COLO668 (cell line): ENCODE measurements at regions not wholly inside any gene's neighbourhood (a gene's known extent, or its start where the extent isn't known, plus 50 kb on each side); places are given as distances from the start of the nearest gene placed in this dataset.
"Not testable (repeated sequence)": the region's sequence is repeated elsewhere in the genome, so short reads cannot be mapped to it uniquely, and the experiment has no call there.

Experiments used
- DNase-seq: peaks from one replicate; lab custom pipeline; 2025; ENCODE audit not compliant: unreplicated experiment; lab: John Stamatoyannopoulos, UW

DNA sequence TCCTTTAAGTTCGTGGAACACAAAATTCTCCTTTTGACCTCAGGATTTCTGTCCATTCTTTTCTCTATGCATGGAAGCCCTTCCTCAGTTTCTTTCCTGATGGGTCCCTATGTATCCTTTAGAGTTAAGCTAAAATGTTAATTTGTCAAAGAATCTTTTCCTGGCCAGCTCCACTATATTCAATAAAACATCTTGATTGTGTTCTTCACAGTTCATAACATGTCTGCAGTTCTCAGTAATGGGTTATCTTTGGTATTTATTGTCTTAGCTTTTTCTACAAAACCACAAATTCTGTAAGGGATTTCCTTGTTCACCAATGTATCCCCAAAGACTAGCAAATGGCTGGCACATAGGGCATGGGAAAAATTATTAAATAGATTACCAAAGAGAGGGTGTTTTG is 998.5 kb downstream of the ADGRL2 start:
- DNase-seq: no peak

DNA sequence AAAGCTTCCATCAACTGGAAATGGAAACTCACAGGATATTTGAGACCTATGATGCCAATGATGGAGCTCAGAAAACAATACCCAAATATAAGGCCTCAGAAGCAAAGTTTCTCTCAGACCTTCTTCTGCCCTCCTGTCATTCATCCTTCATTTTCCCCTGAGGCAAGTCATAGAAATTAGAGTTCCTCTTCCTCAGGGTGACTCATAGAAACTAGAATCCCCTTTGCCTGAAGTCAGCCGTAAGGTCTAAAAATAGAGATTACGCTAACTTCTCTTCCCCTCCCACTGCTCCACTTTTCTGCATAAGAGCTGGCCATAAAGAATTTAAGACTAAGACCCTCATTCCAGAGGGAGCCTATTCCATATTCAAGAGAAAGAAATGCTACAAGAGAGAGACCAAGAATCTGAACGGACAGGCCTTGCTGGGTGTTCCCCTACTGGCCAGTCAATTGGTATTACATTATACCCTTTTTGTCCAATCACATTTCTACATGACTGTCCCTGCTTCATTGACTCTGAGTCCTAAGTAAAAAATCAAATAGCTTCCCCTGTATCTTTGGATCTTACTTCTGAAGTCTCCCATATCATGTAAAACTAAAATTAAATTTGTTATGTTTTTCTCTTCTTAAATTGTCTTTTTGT is 994.9 kb downstream of the ADGRL2 start:
- DNase-seq: no peak

DNA sequence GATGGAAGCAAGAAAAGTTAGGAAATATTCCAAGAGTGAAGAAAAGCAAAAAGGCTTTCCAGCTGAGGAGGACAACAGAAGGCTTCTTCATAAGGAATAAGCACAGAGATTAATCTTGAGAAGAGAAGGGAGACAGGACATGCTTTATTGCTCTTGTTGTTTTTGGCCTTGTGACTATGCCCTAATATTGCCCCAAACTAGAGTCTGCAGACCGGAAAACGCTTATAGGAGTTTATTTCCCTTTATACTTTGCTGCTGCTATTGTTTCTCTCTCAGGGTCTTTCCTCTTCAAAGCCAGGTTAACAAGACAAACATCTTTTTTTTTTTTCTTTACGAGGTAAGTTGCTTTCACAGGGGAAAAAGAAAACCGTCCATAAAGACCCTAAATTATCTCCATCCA is 991.4 kb downstream of the ADGRL2 start:
- DNase-seq: no peak

DNA sequence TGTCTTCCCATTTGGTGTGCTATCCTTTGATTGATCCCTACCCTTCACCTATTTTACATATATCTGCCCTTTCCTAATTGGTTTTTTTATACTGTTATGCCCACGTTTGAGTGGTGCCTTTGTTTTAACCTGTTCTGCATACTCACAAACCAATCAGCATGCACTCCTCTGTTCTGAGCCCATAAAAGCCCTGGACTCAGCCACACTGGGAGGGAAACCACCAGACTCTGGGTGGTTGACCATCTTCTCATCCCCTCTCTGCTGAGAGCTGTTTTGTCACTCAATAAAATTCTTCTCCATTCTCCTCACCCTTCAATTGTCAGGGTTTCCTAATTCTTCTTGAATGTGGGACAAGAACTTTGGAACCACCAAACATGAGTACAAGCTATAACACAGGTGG is 989.8 kb downstream of the ADGRL2 start:
- no peak for DNase-seq

DNA sequence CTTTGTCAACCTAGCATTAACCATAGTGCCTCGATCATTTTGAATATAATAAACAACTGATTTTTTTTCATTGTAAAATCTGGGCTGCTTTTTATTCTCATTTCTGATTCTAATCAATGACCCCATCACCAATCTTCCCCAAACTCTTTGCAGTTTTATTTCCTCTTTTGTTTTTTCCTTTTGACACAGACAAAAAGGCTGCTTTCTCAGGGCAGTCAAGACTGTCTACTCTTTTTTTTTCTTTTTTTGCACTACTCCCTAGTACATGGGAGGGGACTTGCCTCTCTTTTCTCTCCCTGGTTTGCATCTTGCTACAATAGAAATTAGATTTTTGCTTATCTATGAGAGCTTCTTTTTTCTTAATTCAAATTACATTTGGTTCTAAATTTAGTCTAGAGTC is 987.9 kb downstream of the ADGRL2 start:
- DNase-seq: no peak

DNA sequence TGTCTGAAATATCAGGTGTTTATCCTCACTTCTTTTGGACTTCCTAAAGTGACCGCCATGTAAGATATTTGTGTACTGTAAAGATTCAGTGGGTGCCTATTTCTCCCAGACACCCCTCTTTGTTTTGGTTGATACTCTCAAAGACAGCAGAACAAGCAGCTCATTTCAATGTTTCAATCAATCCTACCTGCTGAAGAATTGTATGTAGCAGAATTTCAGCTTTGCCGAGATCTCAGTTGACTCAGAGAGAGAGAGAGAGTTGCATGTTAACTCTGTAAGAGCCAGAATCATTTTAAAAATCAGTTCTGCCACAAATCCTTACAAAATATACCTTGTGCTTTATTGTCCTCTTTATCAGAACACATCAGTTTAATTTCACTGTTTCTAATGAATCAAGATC is 987.3 kb downstream of the ADGRL2 start:
- DNase-seq: no peak

DNA sequence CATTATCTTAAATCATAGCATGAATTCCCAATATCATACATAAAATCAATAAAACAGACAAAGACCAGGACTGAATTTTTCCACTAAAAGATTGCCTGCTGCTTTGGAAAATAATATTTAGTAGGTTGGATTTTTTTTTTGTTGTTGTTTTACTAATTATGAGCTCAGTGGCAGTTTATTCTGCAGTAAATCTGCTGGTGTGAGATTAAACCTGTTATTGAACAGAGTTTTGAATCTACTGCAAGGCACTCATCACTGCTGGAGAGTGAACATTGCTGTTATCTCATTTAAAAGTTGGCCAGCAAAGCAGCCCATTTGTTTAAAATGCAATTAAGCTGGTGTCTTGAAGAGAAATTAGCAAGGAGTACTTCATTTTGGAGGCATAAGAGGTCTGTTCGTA is 986.1 kb downstream of the ADGRL2 start:
- DNase-seq: no peak

DNA sequence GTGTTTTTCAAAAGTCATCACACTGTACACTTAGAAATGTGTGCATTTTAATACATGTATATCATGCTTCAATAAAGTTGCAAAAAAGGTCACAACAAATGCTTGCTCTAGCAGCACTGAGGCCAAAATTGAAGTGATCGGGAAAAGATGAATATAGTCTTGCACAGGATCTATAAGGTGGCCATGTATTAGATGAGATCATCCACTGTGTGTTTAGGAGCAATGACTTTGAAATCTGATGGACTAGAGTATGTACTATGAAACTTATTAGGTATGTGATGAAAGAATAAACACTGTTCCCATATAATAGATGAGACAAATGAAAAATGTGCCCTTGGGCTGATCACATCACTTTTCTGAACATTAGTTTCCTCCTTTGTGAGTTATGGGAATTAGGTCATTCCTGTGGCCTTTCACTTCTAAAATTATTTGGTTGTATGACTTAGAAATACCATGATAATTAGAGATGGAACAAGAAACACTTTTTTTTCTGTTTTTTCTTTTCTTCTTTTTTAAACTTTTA is 984.6 kb downstream of the ADGRL2 start:
- no peak for DNase-seq

DNA sequence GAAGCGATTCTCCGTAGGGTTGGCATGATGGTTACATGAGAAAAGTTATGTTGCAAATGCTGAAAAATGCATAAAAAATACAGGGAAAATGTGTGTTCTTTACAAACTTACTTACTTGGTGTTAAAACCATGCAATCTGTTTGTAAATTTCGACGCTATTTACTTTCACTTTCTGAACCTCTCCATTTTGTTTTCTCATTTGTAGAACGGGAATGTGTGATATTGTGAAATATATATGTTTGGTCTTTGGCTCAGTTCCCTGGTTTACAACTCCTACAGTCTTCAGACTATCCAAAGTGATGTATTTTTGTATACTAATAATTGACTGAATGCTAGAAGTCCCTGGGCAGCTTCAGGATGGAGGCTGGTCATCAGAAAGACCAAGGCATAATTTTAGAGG is 982.3 kb downstream of the ADGRL2 start:
- DNase-seq: no peak

DNA sequence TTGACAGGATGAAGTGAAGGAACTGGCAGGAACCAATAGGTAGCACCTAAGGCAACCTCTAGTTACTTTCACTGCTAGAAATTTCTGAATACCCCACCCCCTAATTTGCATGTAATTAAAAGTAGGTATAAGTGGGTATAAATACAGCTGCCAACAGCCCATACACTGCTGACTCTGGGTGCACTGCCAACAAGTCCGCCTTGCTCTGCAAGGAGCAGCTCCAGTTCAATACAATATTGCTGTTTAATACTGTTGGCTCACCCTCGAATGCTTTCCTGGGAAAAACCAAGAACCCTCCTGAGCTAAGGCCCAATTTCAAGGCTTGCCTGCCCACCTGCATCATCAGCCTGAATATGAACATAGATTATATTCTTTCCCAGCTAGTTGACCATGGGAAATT is 981.9 kb downstream of the ADGRL2 start:
- no peak for DNase-seq

DNA sequence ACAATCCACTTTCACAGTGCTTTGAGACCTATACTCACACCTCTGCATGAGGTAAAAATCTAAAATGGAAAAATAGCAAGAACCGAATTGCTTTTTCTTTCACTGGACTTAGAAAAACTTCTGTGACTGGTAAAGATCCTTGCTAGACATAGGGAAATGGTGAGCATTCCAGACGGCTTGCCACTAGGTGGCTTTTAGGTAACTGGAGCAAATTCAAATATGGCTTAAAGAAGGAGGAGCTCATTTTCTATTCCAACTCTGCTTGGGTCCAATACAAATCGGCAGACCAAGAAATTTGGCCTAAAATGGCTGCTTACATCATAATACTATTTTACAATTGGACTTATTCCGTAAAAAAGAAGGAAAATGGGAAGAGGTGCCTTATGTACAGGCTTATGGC is 977.9 kb downstream of the ADGRL2 start:
- DNase-seq: no peak

DNA sequence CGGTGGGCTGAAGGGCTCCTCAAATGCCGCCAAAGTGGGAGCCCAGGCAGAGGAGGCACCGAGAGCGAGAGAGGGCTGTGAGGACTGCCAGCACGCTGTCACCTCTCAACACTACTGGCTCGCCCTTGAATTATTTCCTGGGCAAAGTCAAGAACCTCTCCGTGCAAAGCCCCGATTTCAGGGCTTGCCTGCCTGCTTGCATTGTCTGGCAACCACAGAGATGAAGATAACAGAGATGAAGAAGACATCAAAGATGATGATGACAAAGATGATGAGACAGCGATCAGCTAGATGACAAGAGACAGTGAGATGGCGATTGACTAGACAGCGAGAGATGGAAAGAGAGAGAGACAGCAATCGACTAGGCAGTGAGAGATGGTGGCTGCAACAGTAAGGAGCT is 976.5 kb downstream of the ADGRL2 start:
- no peak for DNase-seq

DNA sequence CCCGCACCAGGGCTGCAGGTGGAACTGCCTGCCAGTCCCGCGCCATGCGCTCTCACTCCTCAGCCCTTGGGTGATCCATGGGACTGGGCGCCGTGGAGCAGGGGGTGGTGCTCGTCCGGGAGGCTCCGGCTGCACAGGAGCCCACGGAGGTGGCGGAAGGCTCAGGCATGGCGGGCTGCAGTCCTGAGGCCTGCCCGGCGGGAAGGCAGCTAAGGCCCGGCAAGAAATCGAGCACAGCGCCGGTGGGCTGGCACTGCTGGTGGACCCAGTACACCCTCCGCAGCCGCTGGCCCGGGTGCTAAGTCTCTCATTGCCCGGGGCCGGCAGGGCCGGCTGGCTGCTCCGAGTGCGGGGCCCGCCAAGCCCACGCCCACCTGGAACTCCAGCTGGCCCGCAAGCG is 976.0 kb downstream of the ADGRL2 start:
- DNase-seq: not testable (repeated sequence)

DNA sequence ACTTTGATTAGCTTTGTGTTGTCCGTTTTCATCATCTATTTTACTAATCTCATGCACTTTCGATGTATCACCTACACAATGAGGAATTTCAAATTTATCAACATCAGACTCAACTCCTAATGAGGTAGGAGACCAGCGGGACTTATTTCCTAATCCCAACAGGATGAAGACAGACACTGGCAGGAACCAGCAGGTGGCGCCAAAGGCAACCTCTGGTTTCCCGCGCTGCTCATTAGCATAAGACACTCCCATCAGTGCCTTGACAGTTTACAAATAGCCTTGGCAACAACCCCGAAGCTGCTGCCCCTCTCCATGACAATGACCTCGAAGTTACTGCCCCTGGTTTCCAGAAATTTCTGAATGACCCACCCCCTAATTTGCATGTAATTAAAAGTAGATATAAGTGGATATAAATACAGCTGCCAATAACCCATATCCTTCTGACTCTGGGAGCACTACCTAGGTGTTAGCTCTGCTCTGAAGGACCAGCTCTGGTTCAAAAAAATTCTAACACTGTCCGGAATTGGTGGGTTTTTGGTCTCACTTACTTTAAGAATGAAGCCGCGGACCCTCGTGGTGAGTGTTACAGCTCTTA is 974.8 kb downstream of the ADGRL2 start:
- peak; percentile 47 for DNase-seq

DNA sequence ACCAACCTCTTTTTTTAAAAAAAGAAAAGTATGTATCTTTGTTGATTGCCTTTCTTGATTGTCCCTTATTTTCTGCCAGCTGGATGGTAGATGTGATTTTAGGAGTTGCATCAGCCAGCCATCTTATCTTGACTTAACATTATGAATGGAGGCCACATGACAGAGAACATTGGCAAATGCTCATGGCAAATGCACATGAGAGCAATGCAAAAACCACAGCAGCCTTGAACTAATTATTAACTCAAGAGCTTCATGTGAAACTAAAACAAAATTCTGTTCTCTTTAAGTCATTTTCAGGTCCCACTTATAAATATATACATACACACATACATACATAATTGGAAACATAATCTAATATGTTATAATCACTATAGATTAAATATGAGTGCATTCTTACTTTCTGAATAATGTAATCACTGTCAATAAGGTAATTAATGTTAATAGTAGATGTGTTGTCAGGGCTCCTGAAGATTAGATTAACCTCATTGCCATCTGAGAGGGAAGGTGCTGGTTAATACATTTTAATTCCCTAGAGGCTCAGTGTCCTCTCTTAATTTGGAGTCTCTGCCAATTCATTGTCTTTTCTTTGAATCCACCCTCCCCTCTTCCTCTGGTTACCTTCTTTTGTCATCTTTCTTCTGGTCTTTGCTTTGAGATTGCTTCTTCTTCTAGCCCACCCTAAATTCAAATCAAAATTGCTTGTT is 962.2 kb downstream of the ADGRL2 start:
- DNase-seq: no peak

DNA sequence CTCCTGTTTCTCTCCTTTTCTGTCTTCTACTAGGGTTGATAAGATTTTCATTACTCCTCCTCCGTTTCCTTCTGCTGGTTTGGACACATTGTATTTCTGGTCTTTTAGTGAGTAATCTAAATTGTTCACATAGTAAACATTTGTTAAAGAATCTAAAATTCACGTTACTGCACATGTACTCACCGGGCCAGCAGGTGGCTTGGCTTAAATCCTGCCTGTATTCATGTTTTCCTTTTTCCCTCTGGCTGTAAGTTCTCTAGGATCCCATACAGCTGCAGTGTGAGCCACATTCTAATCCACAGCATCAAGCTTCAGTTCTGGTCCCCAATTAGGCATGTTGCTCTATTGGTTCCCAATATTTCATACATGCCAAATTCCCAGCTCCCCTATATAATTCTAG is 958.3 kb downstream of the ADGRL2 start:
- DNase-seq: no peak

DNA sequence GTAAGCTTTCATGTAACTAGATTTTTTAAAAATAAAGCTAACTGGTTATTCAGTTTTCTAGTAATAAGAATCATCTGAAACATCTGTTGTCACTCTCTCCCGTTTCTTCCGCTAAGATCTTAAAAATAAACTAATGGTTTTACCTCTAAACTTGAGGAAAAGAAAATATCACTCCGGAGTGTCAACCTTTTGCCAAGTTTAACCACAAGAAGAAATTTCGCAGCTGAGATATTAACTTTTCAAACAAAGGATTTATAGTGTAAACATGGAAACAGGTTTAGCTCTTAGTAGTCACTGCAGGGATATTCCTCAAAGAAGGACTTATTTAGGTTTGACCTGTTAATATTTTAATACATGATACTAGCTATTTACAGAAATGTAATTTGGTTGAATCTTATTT is 954.9 kb downstream of the ADGRL2 start:
- DNase-seq: no peak

DNA sequence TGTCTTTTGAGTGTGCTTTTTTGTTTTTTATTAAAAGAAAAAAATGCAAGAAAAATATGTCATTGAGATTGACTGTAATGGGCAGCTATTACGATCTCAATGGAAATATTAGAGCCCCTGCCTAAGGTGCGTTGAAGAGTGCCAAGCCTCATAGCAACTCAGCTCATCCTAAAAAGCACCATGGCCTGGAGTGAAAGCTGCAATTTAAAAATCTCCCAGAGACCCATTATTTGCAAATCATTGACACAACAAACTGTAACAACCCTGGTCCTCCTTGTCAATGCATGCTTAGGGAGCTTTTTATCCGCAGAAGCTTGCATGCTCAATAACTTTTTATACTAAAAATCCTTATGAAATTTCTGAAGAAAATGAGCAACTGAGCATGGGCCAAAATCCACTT is 954.5 kb downstream of the ADGRL2 start:
- no peak for DNase-seq

DNA sequence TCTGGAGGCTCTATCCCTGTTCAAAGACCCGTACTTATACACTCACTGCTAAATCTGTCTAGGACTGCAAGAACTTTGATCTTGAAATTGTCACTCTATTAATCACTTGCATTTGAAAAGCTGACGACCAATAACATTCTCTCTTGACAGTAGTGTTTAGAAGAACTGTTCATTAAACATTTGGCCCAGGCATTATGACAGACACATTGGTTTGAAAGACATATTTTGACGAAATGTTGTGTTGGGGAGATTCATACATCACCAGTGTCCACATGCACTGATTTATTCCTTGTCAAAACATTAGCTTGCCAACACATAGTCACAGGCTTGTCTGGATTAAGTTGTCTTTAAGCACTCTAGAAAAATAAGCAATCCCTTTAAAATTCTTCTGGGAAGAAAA is 951.3 kb downstream of the ADGRL2 start:
- DNase-seq: no peak

DNA sequence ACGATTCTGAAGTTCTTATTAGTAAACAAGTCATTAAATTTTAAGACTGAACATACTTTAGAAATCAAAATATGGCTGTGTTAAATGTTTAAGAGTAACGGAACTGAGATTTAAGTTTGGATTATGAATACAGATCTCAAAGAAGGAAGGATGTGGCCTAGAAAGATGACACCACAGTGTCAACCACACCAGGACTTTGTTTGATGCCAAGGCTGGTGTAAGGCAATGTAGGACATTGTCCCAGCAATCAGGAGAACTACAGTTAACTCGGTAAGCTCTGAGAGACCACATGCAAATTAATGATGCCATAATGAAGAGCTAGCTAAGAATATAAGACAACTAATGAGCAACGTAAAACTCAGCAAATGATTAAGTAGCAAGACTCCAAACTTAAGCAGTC is 932.9 kb downstream of the ADGRL2 start:
- no peak for DNase-seq

DNA sequence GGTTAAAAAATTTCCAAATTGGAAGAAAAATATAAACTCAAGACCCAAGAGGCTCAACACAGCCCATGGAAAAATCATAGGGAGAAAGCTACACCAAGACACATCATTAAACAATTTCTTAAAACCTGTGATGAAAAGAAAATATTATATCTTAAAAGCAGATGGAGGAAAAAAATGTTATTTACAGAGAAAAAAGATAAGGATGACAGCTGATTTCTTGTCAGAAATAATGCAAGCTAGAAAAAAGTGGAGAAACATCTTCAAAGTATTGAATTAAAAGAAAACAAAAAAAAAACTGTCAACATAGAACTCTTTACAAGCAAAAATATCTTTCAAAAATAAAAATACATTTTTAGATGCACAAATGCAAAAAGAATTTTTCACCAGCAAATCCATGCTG is 930.5 kb downstream of the ADGRL2 start:
- DNase-seq: no peak

DNA sequence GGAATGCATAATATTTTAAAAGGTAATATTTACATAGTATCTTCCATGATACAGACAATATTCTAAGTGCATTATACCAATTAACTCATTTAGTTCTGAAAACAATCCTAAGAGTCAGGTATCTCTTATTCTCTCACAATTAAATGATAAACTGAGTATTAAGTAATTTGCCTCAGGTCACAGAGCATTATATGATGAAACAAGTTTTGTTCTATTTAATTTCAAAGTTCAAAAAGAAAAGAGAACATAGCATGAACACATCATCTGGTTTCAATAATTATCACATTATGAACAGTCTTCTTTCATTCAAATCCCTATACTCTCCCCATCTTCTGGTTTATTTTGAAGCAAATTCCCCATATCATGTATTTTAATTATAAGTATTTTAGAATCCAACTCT is 927.5 kb downstream of the ADGRL2 start:
- DNase-seq: no peak
